DND-41 (cell line): ENCODE measurements at regions not wholly inside any gene's neighbourhood (a gene's known extent, or its start where the extent isn't known, plus 50 kb on each side); places are given as distances from the start of the nearest gene placed in this dataset.

Experiments used
- ATAC-seq: fragments of 200-7000 bp; cut with Tn5 transposase; 3 replicates; pipeline ENCODE4 v1.9.1; 2021; ENCODE audit warnings: low read depth; ENCODE audit not compliant: insufficient read depth
- DNase-seq: peaks from one replicate; pipeline ENCODE4 v3.0.0-alpha.2; 2020
- H2AFZ ChIP-seq: 2 replicates; pipeline ENCODE4 v1.6.0; 2012; ENCODE audit warnings: low read depth, low read length
- H3K27ac ChIP-seq: 2 replicates; pipeline ENCODE4 v1.5.1; 2012; ENCODE audit warnings: low read length, inconsistent platforms
- H3K27me3 ChIP-seq: fragments of 200-600 bp; sonication (generic); 2 replicates; pipeline ENCODE4 v1.6.0; 2012; ENCODE audit warnings: low read length, mild to moderate bottlenecking, inconsistent platforms; ENCODE audit not compliant: insufficient read depth, poor library complexity
- H3K36me3 ChIP-seq: 2 replicates; pipeline ENCODE4 v1.5.1; 2012; ENCODE audit warnings: low read length, inconsistent platforms; ENCODE audit not compliant: insufficient read depth
- H3K4me1 ChIP-seq: 2 replicates; pipeline ENCODE4 v1.5.1; 2012; ENCODE audit warnings: mild to moderate bottlenecking, low read length; ENCODE audit not compliant: insufficient read depth
- H3K4me2 ChIP-seq: 2 replicates; pipeline ENCODE4 v1.6.0; 2012; ENCODE audit warnings: mild to moderate bottlenecking, moderate library complexity, low read length, inconsistent platforms; ENCODE audit not compliant: insufficient read depth
- H3K4me3 ChIP-seq, 2 experiments: fragments of 200-600 bp in 1 of 2; shearing (Covaris generic) in 1 of 2; 2 replicates each; pipeline ENCODE4 v1.5.1; 2012 to 2016; ENCODE audit warnings: inconsistent platforms in 2 of 2, low read length in 2 of 2, mild to moderate bottlenecking in 2 of 2, low read depth in 1 of 2, moderate library complexity in 1 of 2
- H3K79me2 ChIP-seq: 2 replicates; pipeline ENCODE4 v1.6.0; 2012; ENCODE audit warnings: low read length, inconsistent platforms; ENCODE audit not compliant: insufficient read depth
- H3K9ac ChIP-seq: 2 replicates; pipeline ENCODE4 v1.6.0; 2012; ENCODE audit warnings: low read depth, mild to moderate bottlenecking, inconsistent platforms, low read length, moderate library complexity
- H3K9me3 ChIP-seq: 2 replicates; pipeline ENCODE4 v1.5.1; 2012; ENCODE audit warnings: low read length, moderate library complexity, mild to moderate bottlenecking, inconsistent platforms; ENCODE audit not compliant: insufficient read depth, severe bottlenecking
- H4K20me1 ChIP-seq: 2 replicates; pipeline ENCODE4 v1.6.0; 2012; ENCODE audit warnings: low read length; ENCODE audit not compliant: insufficient read depth
- EZH2 ChIP-seq: IDR thresholded peaks from 3 replicates; pipeline ENCODE4 v1.6.1; 2012; ENCODE audit warnings: borderline replicate concordance, low read depth, mild to moderate bottlenecking, moderate library complexity, low read length, inconsistent platforms; ENCODE audit not compliant: severe bottlenecking
- TF ChIP-seq, protein P1 (sequence below): IDR thresholded peaks from 2 replicates; pipeline ENCODE4 v1.5.1; 2012; ENCODE audit warnings: borderline replicate concordance, low read length, moderate library complexity, mild to moderate bottlenecking; ENCODE audit not compliant: poor library complexity, severe bottlenecking; ENCODE audit errors: extremely low read depth

DNA sequence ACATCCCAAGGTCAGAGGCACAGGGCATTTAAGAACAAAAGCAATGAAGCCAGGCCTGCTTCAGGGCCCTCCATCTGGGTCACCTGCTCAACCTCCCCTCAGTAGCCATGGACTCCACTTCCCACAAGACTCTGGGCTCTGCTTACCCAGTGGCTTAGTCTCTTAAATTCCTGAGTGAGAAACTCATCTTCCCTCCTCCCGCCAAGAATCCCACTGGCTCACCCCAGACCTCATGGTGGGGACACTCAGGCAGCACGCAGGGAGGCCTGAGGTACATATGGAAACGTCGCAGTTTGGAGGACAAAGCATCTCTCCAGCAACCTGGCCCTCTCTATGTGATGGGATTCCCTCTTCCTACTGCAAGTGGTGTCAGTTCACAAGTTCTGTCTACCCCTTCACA lies 326.7 kb upstream of the CDH5 start:
- TF ChIP-seq, protein P1, sequence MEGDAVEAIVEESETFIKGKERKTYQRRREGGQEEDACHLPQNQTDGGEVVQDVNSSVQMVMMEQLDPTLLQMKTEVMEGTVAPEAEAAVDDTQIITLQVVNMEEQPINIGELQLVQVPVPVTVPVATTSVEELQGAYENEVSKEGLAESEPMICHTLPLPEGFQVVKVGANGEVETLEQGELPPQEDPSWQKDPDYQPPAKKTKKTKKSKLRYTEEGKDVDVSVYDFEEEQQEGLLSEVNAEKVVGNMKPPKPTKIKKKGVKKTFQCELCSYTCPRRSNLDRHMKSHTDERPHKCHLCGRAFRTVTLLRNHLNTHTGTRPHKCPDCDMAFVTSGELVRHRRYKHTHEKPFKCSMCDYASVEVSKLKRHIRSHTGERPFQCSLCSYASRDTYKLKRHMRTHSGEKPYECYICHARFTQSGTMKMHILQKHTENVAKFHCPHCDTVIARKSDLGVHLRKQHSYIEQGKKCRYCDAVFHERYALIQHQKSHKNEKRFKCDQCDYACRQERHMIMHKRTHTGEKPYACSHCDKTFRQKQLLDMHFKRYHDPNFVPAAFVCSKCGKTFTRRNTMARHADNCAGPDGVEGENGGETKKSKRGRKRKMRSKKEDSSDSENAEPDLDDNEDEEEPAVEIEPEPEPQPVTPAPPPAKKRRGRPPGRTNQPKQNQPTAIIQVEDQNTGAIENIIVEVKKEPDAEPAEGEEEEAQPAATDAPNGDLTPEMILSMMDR, result no peak
- TF ChIP-seq EZH2, result no peak
- no peak for ATAC-seq
- no peaks in the 10 kb centered on the region for H4K20me1 ChIP-seq

DNA sequence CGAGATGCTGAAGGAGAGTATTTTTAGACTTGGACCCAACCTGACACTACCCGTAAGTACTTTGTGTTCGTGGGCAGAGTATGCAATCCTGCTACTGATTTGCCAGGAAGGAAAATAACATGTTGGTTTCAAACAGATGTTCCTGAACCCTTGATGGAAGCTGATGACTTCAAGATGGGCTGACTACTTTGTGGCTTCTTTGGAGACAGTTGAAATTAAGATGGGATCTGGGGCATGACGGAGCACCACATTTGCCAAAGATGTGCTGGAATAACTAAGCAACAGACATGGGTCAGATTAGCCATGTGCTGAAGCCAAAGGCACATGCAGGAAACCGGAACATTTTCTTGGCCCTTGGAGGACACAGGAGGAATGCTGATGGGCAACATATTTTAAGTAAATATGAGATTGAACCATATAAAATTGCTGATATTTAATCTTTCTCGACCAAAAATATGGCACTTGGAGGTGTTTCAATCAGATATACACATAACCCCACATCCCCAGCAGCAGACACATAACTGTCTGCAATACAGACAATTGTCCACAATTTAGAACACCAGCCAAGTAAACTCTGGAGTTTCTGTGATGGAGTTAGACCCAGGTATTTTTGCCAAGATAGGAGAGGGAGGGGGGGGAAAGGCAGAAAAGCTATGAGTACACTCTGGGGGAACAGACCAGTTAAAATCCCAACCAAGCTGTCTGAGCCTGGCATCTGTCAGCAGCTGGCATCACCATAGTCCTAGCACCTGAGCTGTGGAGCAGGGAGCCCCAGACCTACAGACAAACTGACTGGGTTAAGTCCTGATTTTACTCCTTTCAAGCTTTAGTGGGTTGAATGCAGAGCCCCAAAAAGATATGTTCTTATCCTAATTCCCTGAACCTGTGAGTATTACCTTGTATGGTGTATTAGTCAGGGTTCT lies 329.4 kb upstream of the CDH5 start:
- H3K9ac ChIP-seq, result no peak overlapping the region

More for the DNA sequence above, 326.7 kb upstream of the CDH5 start:
- H3K36me3 ChIP-seq, result no peaks in the 10 kb centered on the region
- no peaks in the 10 kb centered on the region for H3K4me1 ChIP-seq
- H3K9ac ChIP-seq, result no peak overlapping the region
- H3K4me2 ChIP-seq, result no peak overlapping the region
- no peaks in the 10 kb centered on the region for H3K27me3 ChIP-seq
- H3K27ac ChIP-seq, result no peak overlapping the region
- DNase-seq, result no peak
- H3K79me2 ChIP-seq, result no peaks in the 10 kb centered on the region
- H3K4me3 ChIP-seq, result no peak overlapping the region
- no peaks in the 10 kb centered on the region for H3K9me3 ChIP-seq
- H2AFZ ChIP-seq, result no peak overlapping the region

DNA sequence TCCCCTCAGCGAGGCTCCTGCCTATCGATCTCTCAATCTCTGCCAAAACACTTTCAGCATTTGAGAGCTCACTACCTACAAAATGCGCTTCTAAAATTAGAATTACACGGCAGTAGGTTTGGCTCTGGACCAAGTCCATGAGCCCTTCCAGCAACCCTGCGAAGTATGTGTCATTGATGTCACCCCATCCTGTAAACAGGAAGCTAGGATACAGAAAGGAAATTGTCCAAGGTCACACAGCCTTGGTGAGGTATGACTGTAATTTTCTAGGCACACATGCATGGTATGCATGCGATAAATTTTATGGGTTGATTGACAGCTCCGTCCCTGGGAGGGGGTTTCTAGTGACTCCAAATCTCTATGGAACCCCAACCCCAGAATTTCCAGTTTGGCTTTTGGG lies 330.3 kb upstream of the CDH5 start:
- no peaks in the 10 kb centered on the region for H3K4me1 ChIP-seq
- no peaks in the 10 kb centered on the region for H3K27me3 ChIP-seq
- H3K27ac ChIP-seq, result no peak overlapping the region
- no peaks in the 10 kb centered on the region for H4K20me1 ChIP-seq
- no peaks in the 10 kb centered on the region for H3K36me3 ChIP-seq
- H3K4me3 ChIP-seq, result no peak overlapping the region
- no peaks in the 10 kb centered on the region for H3K79me2 ChIP-seq
- no peak overlapping the region for H2AFZ ChIP-seq
- H3K9ac ChIP-seq, result no peak overlapping the region
- H3K4me2 ChIP-seq, result no peak overlapping the region
- TF ChIP-seq, protein P1, result no peak
- no peak for TF ChIP-seq EZH2
- DNase-seq (no peak), ATAC-seq (no peak)
- no peaks in the 10 kb centered on the region for H3K9me3 ChIP-seq

More for the DNA sequence above, 329.4 kb upstream of the CDH5 start:
- H3K36me3 ChIP-seq, result no peaks in the 10 kb centered on the region
- no peaks in the 10 kb centered on the region for H3K27me3 ChIP-seq
- H3K27ac ChIP-seq, result no peak overlapping the region
- no peaks in the 10 kb centered on the region for H4K20me1 ChIP-seq
- no peaks in the 10 kb centered on the region for H3K9me3 ChIP-seq
- no peaks in the 10 kb centered on the region for H3K4me1 ChIP-seq
- no peak for DNase-seq
- H3K79me2 ChIP-seq, result no peaks in the 10 kb centered on the region
- no peak overlapping the region for H3K4me2 ChIP-seq
- ATAC-seq, result no peak
- H2AFZ ChIP-seq, result no peak overlapping the region
- H3K4me3 ChIP-seq, result no peak overlapping the region
- TF ChIP-seq, protein P1, result no peak
- TF ChIP-seq EZH2, result no peak
